ENCODE measurements at regions not wholly inside any gene's neighbourhood (a gene's known extent, or its start where the extent isn't known, plus 50 kb on each side); places are given as distances from the start of the nearest gene placed in this dataset.
"Not testable (repeated sequence)": the region's sequence is repeated elsewhere in the genome, so short reads cannot be mapped to it uniquely, and the experiment has no call there.

DNA sequence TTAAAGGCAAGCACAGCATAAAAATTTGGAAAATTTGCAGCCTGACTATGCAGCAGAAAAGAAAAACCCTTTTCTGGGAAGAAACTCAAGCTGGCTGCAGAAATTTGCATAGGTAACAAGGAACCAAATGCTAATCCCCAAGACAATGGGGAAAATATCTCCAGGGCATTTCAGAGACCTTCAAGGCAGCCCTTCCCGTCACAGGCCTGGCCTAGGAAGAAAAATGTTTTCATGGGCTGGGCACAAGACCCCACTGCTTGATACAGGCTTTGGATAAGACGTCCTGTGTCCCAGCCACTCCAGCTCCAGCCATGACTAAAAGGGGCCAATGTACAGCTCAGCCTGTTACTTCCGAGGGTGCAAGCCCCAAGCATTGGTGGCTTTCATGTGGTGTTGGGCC, 717.6 kb downstream of the TDRD15 start:
- no peak for TF ChIP-seq ZFX (IDR thresholded peaks at IDR 0.05)
- TF ChIP-seq, protein P1, sequence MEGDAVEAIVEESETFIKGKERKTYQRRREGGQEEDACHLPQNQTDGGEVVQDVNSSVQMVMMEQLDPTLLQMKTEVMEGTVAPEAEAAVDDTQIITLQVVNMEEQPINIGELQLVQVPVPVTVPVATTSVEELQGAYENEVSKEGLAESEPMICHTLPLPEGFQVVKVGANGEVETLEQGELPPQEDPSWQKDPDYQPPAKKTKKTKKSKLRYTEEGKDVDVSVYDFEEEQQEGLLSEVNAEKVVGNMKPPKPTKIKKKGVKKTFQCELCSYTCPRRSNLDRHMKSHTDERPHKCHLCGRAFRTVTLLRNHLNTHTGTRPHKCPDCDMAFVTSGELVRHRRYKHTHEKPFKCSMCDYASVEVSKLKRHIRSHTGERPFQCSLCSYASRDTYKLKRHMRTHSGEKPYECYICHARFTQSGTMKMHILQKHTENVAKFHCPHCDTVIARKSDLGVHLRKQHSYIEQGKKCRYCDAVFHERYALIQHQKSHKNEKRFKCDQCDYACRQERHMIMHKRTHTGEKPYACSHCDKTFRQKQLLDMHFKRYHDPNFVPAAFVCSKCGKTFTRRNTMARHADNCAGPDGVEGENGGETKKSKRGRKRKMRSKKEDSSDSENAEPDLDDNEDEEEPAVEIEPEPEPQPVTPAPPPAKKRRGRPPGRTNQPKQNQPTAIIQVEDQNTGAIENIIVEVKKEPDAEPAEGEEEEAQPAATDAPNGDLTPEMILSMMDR (conservative IDR thresholded peaks at IDR 0.05), result no peak
- H3K27ac ChIP-seq, result no peak overlapping the region

DNA sequence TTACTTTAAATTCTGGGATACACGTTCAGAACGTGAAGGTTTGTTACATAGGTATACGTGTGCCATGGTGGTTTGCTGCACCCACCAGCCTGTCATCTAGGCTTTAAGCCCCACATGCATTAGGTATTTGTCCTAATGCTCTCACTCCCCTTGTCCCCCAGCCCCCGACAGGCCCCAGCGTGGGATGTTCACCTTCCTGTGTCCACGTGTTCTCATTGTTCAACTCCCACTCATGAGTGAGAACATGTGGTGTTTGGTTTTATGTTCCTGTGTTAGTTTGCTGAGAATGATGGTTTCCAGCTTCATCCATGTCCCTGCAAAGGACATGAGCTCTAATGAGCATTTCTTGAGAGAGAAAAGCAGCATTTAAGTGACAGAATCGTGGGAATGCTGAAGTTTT, 726.6 kb downstream of the TDRD15 start:
- H3K27ac ChIP-seq, result not testable (repeated sequence)

DNA sequence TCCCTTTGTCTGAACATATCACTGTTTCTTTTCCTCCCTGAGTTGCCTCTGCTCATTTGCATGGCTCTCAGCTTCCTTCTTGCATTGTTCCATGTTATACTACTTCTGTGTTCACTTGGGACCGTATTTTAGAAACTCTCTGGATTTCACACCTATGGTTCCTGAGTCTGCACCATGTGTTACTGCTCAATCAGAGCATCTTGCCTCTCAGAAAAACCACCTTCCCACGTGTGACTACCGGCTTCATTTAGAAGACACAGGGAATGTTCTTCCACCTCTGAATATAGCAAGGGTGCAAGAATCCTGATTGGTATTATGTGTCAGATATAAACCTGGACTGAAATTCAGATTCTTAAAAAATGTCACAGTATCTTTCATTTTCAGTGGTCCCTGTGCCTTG, 731.2 kb downstream of the TDRD15 start:
- TF ChIP-seq, protein P1 (conservative IDR thresholded peaks at IDR 0.05), result no peak
- TF ChIP-seq ZFX (IDR thresholded peaks at IDR 0.05), result no peak
- no peak overlapping the region for H3K27ac ChIP-seq

DNA sequence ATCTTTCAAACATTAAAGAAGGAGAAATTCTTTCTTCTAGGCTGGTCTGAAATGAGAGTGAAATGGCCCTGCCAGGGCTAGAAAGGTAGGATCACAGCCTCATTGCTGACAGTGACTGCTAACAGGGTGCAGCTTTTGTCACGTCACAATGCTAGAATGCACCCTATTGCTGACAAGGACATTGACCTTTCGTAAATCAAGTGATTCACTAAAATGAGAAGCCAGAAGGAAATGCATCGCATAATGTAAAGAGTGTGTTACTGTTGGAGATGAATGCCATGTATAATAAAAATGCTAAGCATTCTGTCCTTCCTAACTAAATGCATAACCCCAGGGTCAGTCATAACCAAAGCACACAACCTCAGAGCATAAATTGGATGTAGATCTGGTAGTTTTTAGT, 732.9 kb downstream of the TDRD15 start:
- H3K27ac ChIP-seq, result no peak overlapping the region
- TF ChIP-seq, protein P1 (conservative IDR thresholded peaks at IDR 0.05), result no peak
- TF ChIP-seq ZFX (IDR thresholded peaks at IDR 0.05), result no peak

DNA sequence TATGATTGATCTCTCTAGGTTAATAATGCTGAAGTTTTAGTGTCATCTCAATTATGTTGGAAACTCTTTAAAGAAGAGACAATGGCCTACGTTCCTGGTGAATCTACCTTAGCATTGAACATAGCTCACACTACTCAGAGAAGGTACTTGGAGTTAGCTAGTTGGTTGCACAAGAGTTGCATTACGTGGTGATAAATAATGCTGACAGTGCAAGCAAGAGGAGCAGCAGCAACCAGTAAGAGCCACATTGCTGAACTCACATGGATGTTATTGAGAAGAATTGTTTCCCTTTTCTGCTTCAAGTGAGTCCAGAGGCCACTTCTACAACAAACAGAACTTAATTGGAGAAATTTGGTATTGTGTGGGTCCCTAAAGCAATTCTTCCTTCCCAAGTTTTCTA, 737.1 kb downstream of the TDRD15 start:
- H3K27ac ChIP-seq, result no peak overlapping the region
- TF ChIP-seq, protein P1 (conservative IDR thresholded peaks at IDR 0.05), result no peak
- TF ChIP-seq ZFX (IDR thresholded peaks at IDR 0.05), result no peak

DNA sequence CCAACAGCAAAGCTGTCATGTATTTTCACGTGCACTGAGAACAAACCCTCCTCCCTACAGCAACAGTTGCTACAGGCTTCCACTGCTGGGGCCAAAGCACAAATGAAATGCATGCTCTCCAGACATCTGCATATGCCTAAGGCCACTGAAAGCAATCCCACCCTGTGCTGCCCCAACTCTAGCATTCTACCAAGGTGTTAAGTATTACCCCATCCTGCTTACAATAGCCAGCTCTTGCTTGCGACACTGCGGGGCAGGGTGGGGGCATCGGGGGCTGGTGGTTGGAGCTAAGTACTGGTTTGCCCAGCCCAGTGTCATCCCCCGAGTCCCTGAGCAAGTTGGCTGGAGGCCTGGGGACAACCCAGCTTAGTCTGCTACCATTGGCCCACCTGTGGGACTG, 742.5 kb downstream of the TDRD15 start:
- TF ChIP-seq, protein P1 (conservative IDR thresholded peaks at IDR 0.05), result no peak
- no peak for TF ChIP-seq ZFX (IDR thresholded peaks at IDR 0.05)
- no peak overlapping the region for H3K27ac ChIP-seq

DNA sequence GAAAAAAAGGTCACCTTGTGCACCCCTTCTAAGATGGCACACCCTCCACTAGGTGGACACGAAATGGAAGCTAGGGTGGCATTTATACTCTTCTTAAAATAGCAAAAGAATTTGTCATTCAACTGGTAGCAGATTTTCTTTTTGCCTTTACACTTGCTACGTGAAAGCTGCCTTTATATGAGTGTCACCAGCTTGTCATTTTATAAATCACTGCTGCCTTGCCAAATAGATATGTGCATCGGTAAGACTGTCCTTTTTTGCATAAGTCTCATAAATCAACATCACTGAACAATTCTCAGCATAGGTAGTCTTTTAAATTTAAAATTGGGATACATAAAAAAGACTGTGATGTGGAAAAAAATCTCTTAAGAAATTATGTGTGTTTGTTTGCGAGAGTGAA, 764.1 kb downstream of the TDRD15 start:
- H3K27ac ChIP-seq, result no peak overlapping the region
- TF ChIP-seq, protein P1 (conservative IDR thresholded peaks at IDR 0.05), result no peak
- no peak for TF ChIP-seq ZFX (IDR thresholded peaks at IDR 0.05)

DNA sequence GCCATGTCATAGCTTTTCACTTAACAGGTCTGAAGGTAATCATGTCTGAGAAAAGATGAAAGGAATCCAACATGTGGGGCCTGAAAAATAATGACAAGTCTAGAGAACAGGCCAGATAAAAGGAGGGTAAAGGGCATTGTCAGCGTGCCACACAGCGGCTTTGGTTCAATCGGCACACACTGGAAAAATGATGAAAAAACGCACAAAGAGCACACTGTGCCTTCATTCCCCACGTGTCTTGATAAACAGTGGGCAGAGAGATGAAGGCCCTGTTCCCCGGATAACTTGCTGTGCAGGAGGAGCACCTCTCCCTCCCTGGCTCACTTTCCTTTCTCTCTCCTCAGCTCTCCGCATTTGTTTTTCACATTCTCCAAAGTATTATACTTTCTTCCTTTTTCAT, 766.3 kb downstream of the TDRD15 start:
- TF ChIP-seq ZFX (IDR thresholded peaks at IDR 0.05), result no peak
- TF ChIP-seq, protein P1 (conservative IDR thresholded peaks at IDR 0.05), result no peak
- no peak overlapping the region for H3K27ac ChIP-seq

Measured in C4-2B (cell line).